ENCODE measurements at regions not wholly inside any gene's neighbourhood (a gene's known extent, or its start where the extent isn't known, plus 50 kb on each side); places are given as distances from the start of the nearest gene placed in this dataset.

DNA sequence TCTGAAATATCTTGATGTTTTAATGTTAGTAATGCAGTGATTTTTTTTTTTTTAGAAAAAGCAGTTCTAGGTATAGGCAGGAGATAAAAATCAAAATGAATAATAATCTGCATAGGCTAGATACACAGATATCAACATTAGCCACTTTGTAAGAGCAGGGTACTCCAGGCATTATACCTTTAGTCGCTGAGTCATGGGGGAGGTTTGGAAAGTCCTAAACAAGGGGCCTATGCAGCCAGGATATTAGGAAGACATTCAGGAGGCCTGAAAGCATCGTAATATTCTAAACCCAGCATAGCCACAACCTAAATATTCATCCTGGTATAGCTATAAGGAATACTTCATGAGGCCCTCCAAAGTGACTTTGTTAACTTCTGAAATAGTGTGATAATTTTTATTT lies 258.1 kb upstream of the NECTIN3 start:
- TF ChIP-seq, protein P1, sequence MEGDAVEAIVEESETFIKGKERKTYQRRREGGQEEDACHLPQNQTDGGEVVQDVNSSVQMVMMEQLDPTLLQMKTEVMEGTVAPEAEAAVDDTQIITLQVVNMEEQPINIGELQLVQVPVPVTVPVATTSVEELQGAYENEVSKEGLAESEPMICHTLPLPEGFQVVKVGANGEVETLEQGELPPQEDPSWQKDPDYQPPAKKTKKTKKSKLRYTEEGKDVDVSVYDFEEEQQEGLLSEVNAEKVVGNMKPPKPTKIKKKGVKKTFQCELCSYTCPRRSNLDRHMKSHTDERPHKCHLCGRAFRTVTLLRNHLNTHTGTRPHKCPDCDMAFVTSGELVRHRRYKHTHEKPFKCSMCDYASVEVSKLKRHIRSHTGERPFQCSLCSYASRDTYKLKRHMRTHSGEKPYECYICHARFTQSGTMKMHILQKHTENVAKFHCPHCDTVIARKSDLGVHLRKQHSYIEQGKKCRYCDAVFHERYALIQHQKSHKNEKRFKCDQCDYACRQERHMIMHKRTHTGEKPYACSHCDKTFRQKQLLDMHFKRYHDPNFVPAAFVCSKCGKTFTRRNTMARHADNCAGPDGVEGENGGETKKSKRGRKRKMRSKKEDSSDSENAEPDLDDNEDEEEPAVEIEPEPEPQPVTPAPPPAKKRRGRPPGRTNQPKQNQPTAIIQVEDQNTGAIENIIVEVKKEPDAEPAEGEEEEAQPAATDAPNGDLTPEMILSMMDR (IDR thresholded peaks at IDR 0.05; ENCODE audit: insufficient read depth, low read length) = no peak
- TF ChIP-seq SPI1 (IDR thresholded peaks at IDR 0.05; ENCODE audit: borderline replicate concordance, low read depth) (no peak), POLR2AphosphoS5 (IDR thresholded peaks at IDR 0.05; ENCODE audit: low read depth) (no peak), GABPA (IDR thresholded peaks at IDR 0.05; ENCODE audit: low read depth) (no peak)
- TF ChIP-seq, protein P2, sequence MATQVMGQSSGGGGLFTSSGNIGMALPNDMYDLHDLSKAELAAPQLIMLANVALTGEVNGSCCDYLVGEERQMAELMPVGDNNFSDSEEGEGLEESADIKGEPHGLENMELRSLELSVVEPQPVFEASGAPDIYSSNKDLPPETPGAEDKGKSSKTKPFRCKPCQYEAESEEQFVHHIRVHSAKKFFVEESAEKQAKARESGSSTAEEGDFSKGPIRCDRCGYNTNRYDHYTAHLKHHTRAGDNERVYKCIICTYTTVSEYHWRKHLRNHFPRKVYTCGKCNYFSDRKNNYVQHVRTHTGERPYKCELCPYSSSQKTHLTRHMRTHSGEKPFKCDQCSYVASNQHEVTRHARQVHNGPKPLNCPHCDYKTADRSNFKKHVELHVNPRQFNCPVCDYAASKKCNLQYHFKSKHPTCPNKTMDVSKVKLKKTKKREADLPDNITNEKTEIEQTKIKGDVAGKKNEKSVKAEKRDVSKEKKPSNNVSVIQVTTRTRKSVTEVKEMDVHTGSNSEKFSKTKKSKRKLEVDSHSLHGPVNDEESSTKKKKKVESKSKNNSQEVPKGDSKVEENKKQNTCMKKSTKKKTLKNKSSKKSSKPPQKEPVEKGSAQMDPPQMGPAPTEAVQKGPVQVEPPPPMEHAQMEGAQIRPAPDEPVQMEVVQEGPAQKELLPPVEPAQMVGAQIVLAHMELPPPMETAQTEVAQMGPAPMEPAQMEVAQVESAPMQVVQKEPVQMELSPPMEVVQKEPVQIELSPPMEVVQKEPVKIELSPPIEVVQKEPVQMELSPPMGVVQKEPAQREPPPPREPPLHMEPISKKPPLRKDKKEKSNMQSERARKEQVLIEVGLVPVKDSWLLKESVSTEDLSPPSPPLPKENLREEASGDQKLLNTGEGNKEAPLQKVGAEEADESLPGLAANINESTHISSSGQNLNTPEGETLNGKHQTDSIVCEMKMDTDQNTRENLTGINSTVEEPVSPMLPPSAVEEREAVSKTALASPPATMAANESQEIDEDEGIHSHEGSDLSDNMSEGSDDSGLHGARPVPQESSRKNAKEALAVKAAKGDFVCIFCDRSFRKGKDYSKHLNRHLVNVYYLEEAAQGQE (IDR thresholded peaks at IDR 0.05; ENCODE audit: insufficient replicate concordance, low read depth) = no peak
